DMS153 treated with DMSO at 0.1 percent for 48 hours (cell line): ENCODE measurements at regions not wholly inside any gene's neighbourhood (a gene's known extent, or its start where the extent isn't known, plus 50 kb on each side); places are given as distances from the start of the nearest gene placed in this dataset.
"Not testable (repeated sequence)": the region's sequence is repeated elsewhere in the genome, so short reads cannot be mapped to it uniquely, and the experiment has no call there.

Experiments
- DNase-seq: peaks from one replicate; lab custom pipeline; 2025; ENCODE audit not compliant: unreplicated experiment; lab: John Stamatoyannopoulos, UW

GRCh38 chr6:22157233-22157632 is 139.6 kb downstream of the PRL start:
- no peak for DNase-seq

- no peak for DNase-seq
Observed at GRCh38 chr6:22164236-22164635, 132.6 kb downstream of the PRL start.

- DNase-seq, result not testable (repeated sequence)
Observed at GRCh38 chr6:22171006-22171405, 125.8 kb downstream of the PRL start.

- DNase-seq, result not testable (repeated sequence)
Observed at GRCh38 chr6:22171885-22172284, 125.0 kb downstream of the PRL start.

GRCh38 chr6:22173311-22173710 is 123.5 kb downstream of the PRL start:
- DNase-seq, result no peak

- DNase-seq, result not testable (repeated sequence)
Observed at GRCh38 chr6:22180250-22180649, 116.6 kb downstream of the PRL start.

- no peak for DNase-seq
Observed at GRCh38 chr6:22184371-22184770, 112.5 kb downstream of the PRL start.

GRCh38 chr6:22189946-22190345 is 106.9 kb downstream of the PRL start:
- no peak for DNase-seq

- DNase-seq, result no peak
Observed at GRCh38 chr6:22194188-22194921, 102.5 kb downstream of the PRL start.

- no peak for DNase-seq
Observed at GRCh38 chr6:22199771-22200170, 97.1 kb downstream of the PRL start.

- no peak for DNase-seq
Observed at GRCh38 chr6:22204153-22204552, 92.7 kb downstream of the PRL start.

- DNase-seq, result no peak
Observed at GRCh38 chr6:22205266-22205665, 91.6 kb downstream of the PRL start.

GRCh38 chr6:22206106-22206505 is 90.7 kb downstream of the PRL start:
- no peak for DNase-seq

- DNase-seq, result no peak
Observed at GRCh38 chr6:22208026-22208425, 88.8 kb downstream of the PRL start.

GRCh38 chr6:22214314-22214713 is 82.5 kb downstream of the PRL start:
- DNase-seq, result no peak

GRCh38 chr6:22215474-22215873 is 81.4 kb downstream of the PRL start:
- DNase-seq, result not testable (repeated sequence)

GRCh38 chr6:22218410-22218809 is 78.4 kb downstream of the PRL start:
- no peak for DNase-seq

GRCh38 chr6:22219925-22220324 is 76.9 kb downstream of the PRL start:
- DNase-seq, result no peak

GRCh38 chr6:22221211-22221610 is 75.6 kb downstream of the PRL start:
- DNase-seq, result no peak

- DNase-seq, result no peak
Observed at GRCh38 chr6:22221630-22222029, 75.2 kb downstream of the PRL start.

GRCh38 chr6:22222469-22222868 is 74.4 kb downstream of the PRL start:
- no peak for DNase-seq

GRCh38 chr6:22227824-22228610 is 68.8 kb downstream of the PRL start:
- no peak for DNase-seq
